ENCODE measurements at regions not wholly inside any gene's neighbourhood (a gene's known extent, or its start where the extent isn't known, plus 50 kb on each side); places are given as distances from the start of the nearest gene placed in this dataset.

- Histone ChIP-seq H2AFZ (ENCODE audit: insufficient read depth, low read length, poor library complexity) (no peak overlapping the region), H3K18ac (ENCODE audit: low read length) (no peak overlapping the region), H3K36me3 (ENCODE audit: control insufficient read depth in 1 of 2, insufficient read depth in 2 of 2, low read length in 2 of 2) (no peaks in the 10 kb centered on the region), H4K91ac (ENCODE audit: low read depth, low read length) (no peak overlapping the region), H3K14ac (ENCODE audit: low read length) (no peak overlapping the region), H2AK5ac (ENCODE audit: low read length) (no peak overlapping the region), H3K79me2 (ENCODE audit: control insufficient read depth, insufficient read depth, low read length, poor library complexity) (no peaks in the 10 kb centered on the region), H3K27me3 (ENCODE audit: insufficient read depth, low read length) (no peaks in the 10 kb centered on the region), H2BK12ac (ENCODE audit: low read length) (no peak overlapping the region), H3K9ac (ENCODE audit: low read length) (no peak overlapping the region), H4K8ac (ENCODE audit: low read depth, low read length) (no peak overlapping the region), H2BK120ac (ENCODE audit: insufficient read depth, low read length, poor library complexity) (no peak overlapping the region), H3K79me1 (ENCODE audit: low read length) (no peaks in the 10 kb centered on the region), H3K23ac (ENCODE audit: low read length) (no peak overlapping the region), H3K4me2 (ENCODE audit: low read length) (no peak overlapping the region), H3K27ac (ENCODE audit: low read depth, low read length) (no peak overlapping the region), H3K4me1 (ENCODE audit: control insufficient read depth in 1 of 2, insufficient read depth in 2 of 2, low read length in 2 of 2) (no peaks in the 10 kb centered on the region), H3K9me3 (ENCODE audit: insufficient read depth, low read depth, low read length) (no peaks in the 10 kb centered on the region), H3K4ac (ENCODE audit: low read depth, low read length) (no peak overlapping the region), H4K12ac (ENCODE audit: low read depth, low read length) (no peak overlapping the region), H2BK5ac (ENCODE audit: low read depth, low read length, poor library complexity) (no peak overlapping the region), H3K4me3 (ENCODE audit: low read depth, low read length) (no peak overlapping the region)
- DNase-seq = no peak
Measured at GRCh38 chr6:74074645-74075044, 378.6 kb downstream of the CD109 start.

DNA sequence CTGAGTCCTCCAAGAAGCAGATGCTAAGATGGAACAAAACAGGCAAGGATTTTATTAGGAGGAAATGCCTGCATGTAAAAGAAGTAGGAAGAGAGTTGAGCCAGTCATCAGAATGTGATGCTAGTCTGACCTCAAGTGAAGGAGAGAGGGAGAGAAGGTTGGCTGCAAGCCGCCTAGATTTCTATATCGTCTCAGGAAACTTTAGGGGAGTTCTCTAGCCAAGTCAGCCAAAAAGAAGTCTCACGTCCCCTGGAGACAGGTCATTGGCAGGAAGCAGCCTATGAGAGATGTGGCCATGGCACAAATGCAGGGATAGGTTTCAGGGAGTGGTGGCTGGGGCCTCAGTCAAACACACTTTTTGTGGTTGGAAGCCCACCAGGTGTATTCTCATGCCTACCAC, 378.0 kb downstream of the CD109 start:
- Histone ChIP-seq H3K4ac (ENCODE audit: low read depth, low read length) (no peak overlapping the region), H3K9ac (ENCODE audit: low read length) (no peak overlapping the region), H4K91ac (ENCODE audit: low read depth, low read length) (no peak overlapping the region), H3K4me3 (ENCODE audit: low read depth, low read length) (no peak overlapping the region), H3K4me1 (ENCODE audit: control insufficient read depth in 1 of 2, insufficient read depth in 2 of 2, low read length in 2 of 2) (no peaks in the 10 kb centered on the region), H4K12ac (ENCODE audit: low read depth, low read length) (no peak overlapping the region), H2BK120ac (ENCODE audit: insufficient read depth, low read length, poor library complexity) (no peak overlapping the region), H2BK5ac (ENCODE audit: low read depth, low read length, poor library complexity) (no peak overlapping the region), H3K79me2 (ENCODE audit: control insufficient read depth, insufficient read depth, low read length, poor library complexity) (no peaks in the 10 kb centered on the region), H3K18ac (ENCODE audit: low read length) (no peak overlapping the region), H3K23ac (ENCODE audit: low read length) (no peak overlapping the region), H3K27me3 (ENCODE audit: insufficient read depth, low read length) (no peaks in the 10 kb centered on the region), H4K8ac (ENCODE audit: low read depth, low read length) (no peak overlapping the region), H3K36me3 (ENCODE audit: control insufficient read depth in 1 of 2, insufficient read depth in 2 of 2, low read length in 2 of 2) (no peaks in the 10 kb centered on the region), H2BK12ac (ENCODE audit: low read length) (no peak overlapping the region), H3K14ac (ENCODE audit: low read length) (no peak overlapping the region), H3K4me2 (ENCODE audit: low read length) (no peak overlapping the region), H2AFZ (ENCODE audit: insufficient read depth, low read length, poor library complexity) (no peak overlapping the region), H3K27ac (ENCODE audit: low read depth, low read length) (no peak overlapping the region), H2AK5ac (ENCODE audit: low read length) (no peak overlapping the region), H3K9me3 (ENCODE audit: insufficient read depth, low read depth, low read length) (no peaks in the 10 kb centered on the region), H3K79me1 (ENCODE audit: low read length) (no peaks in the 10 kb centered on the region)
- DNase-seq = no peak
- no CpG with 5 or more reads among the region's 3 CpGs for WGBS (ENCODE audit: extremely low coverage, insufficient coverage, insufficient read length)

DNA sequence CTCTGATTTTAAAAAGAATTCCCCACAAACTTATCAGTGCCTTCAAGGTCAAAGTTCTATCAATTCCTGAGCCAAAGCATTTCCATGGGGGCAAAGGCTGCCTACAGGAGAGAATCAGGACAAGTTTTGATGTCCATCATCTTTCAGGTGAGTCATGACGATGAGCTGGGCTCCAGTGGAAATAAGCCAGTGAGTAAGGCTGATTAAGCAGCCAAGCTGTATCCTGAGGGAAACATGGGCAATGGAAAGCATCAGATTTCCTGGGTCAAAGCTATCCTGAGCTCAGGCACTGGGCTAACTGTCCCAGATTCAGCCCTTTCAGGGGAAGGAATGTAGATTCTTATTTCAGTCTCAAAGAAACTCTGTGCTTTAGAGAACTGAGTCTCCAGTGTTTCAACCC, 377.4 kb downstream of the CD109 start:
- H3K36me3 ChIP-seq (ENCODE audit: control insufficient read depth in 1 of 2, insufficient read depth in 2 of 2, low read length in 2 of 2) = no peaks in the 10 kb centered on the region
- no peaks in the 10 kb centered on the region for H3K79me2 ChIP-seq (ENCODE audit: control insufficient read depth, insufficient read depth, low read length, poor library complexity)
- no CpG with 5 or more reads among the region's 1 CpG for WGBS (ENCODE audit: extremely low coverage, insufficient coverage, insufficient read length)
- no peaks in the 10 kb centered on the region for H3K4me1 ChIP-seq (ENCODE audit: control insufficient read depth in 1 of 2, insufficient read depth in 2 of 2, low read length in 2 of 2)
- no peak overlapping the region for H3K23ac ChIP-seq (ENCODE audit: low read length)
- H3K27me3 ChIP-seq (ENCODE audit: insufficient read depth, low read length) = no peaks in the 10 kb centered on the region
- no peaks in the 10 kb centered on the region for H3K9me3 ChIP-seq (ENCODE audit: insufficient read depth, low read depth, low read length)
- H4K91ac ChIP-seq (ENCODE audit: low read depth, low read length) = no peak overlapping the region
- no peak overlapping the region for H3K4me2 ChIP-seq (ENCODE audit: low read length)
- no peak overlapping the region for H2AFZ ChIP-seq (ENCODE audit: insufficient read depth, low read length, poor library complexity)
- H3K4me3 ChIP-seq (ENCODE audit: low read depth, low read length) = no peak overlapping the region
- no peak overlapping the region for H3K9ac ChIP-seq (ENCODE audit: low read length)
- no peak overlapping the region for H2BK12ac ChIP-seq (ENCODE audit: low read length)
- no peak overlapping the region for H3K27ac ChIP-seq (ENCODE audit: low read depth, low read length)
- H2BK120ac ChIP-seq (ENCODE audit: insufficient read depth, low read length, poor library complexity) = no peak overlapping the region
- H4K12ac ChIP-seq (ENCODE audit: low read depth, low read length) = no peak overlapping the region
- H3K18ac ChIP-seq (ENCODE audit: low read length) = no peak overlapping the region
- H2AK5ac ChIP-seq (ENCODE audit: low read length) = no peak overlapping the region
- DNase-seq = no peak
- H3K79me1 ChIP-seq (ENCODE audit: low read length) = no peaks in the 10 kb centered on the region
- no peak overlapping the region for H4K8ac ChIP-seq (ENCODE audit: low read depth, low read length)
- H3K4ac ChIP-seq (ENCODE audit: low read depth, low read length) = no peak overlapping the region
- no peak overlapping the region for H2BK5ac ChIP-seq (ENCODE audit: low read depth, low read length, poor library complexity)
- no peak overlapping the region for H3K14ac ChIP-seq (ENCODE audit: low read length)

- Histone ChIP-seq H3K79me2 (ENCODE audit: control insufficient read depth, insufficient read depth, low read length, poor library complexity) (no peaks in the 10 kb centered on the region), H4K91ac (ENCODE audit: low read depth, low read length) (no peak overlapping the region), H3K27me3 (ENCODE audit: insufficient read depth, low read length) (no peaks in the 10 kb centered on the region), H3K27ac (ENCODE audit: low read depth, low read length) (no peak overlapping the region), H4K8ac (ENCODE audit: low read depth, low read length) (no peak overlapping the region), H3K79me1 (ENCODE audit: low read length) (no peaks in the 10 kb centered on the region), H2BK12ac (ENCODE audit: low read length) (no peak overlapping the region), H2BK120ac (ENCODE audit: insufficient read depth, low read length, poor library complexity) (no peak overlapping the region), H3K4me2 (ENCODE audit: low read length) (no peak overlapping the region), H3K14ac (ENCODE audit: low read length) (no peak overlapping the region), H2BK5ac (ENCODE audit: low read depth, low read length, poor library complexity) (no peak overlapping the region), H3K4me1 (ENCODE audit: control insufficient read depth in 1 of 2, insufficient read depth in 2 of 2, low read length in 2 of 2) (no peaks in the 10 kb centered on the region), H3K23ac (ENCODE audit: low read length) (no peak overlapping the region), H4K12ac (ENCODE audit: low read depth, low read length) (no peak overlapping the region), H3K4me3 (ENCODE audit: low read depth, low read length) (no peak overlapping the region), H3K18ac (ENCODE audit: low read length) (no peak overlapping the region), H2AK5ac (ENCODE audit: low read length) (no peak overlapping the region), H3K4ac (ENCODE audit: low read depth, low read length) (no peak overlapping the region), H3K9ac (ENCODE audit: low read length) (no peak overlapping the region), H2AFZ (ENCODE audit: insufficient read depth, low read length, poor library complexity) (no peak overlapping the region), H3K36me3 (ENCODE audit: control insufficient read depth in 1 of 2, insufficient read depth in 2 of 2, low read length in 2 of 2) (no peaks in the 10 kb centered on the region), H3K9me3 (ENCODE audit: insufficient read depth, low read depth, low read length) (no peaks in the 10 kb centered on the region)
- no peak for DNase-seq
Measured at GRCh38 chr6:74071214-74071613, 375.2 kb downstream of the CD109 start.

DNA sequence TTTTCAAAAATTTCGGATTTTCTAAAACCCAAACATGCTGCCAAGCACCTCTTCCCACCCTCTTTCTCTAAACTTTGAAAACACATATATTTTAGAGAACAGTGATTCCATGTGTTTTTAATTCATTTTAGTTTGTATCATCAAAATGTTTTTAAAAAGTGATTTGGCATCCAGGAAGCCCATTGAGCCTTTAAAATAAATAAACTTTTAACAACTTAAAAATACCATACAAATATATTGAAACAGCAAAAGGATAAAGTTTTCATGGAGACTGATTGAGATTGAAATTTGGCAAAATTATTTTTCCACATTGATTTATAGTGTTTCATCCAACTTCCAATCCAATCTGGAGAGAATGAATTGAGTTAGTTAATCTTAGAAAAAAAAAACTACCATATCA, 374.7 kb downstream of the CD109 start:
- Histone ChIP-seq H4K8ac (ENCODE audit: low read depth, low read length) (no peak overlapping the region), H3K79me1 (ENCODE audit: low read length) (no peaks in the 10 kb centered on the region), H2BK5ac (ENCODE audit: low read depth, low read length, poor library complexity) (no peak overlapping the region), H2BK120ac (ENCODE audit: insufficient read depth, low read length, poor library complexity) (no peak overlapping the region), H3K4ac (ENCODE audit: low read depth, low read length) (no peak overlapping the region), H3K4me3 (ENCODE audit: low read depth, low read length) (no peak overlapping the region), H4K12ac (ENCODE audit: low read depth, low read length) (no peak overlapping the region), H3K27ac (ENCODE audit: low read depth, low read length) (no peak overlapping the region), H4K91ac (ENCODE audit: low read depth, low read length) (no peak overlapping the region), H2BK12ac (ENCODE audit: low read length) (no peak overlapping the region), H3K23ac (ENCODE audit: low read length) (no peak overlapping the region), H3K18ac (ENCODE audit: low read length) (no peak overlapping the region), H3K79me2 (ENCODE audit: control insufficient read depth, insufficient read depth, low read length, poor library complexity) (no peaks in the 10 kb centered on the region), H3K27me3 (ENCODE audit: insufficient read depth, low read length) (no peaks in the 10 kb centered on the region), H3K9me3 (ENCODE audit: insufficient read depth, low read depth, low read length) (no peaks in the 10 kb centered on the region), H3K4me2 (ENCODE audit: low read length) (no peak overlapping the region), H3K4me1 (ENCODE audit: control insufficient read depth in 1 of 2, insufficient read depth in 2 of 2, low read length in 2 of 2) (no peaks in the 10 kb centered on the region), H2AK5ac (ENCODE audit: low read length) (no peak overlapping the region), H3K9ac (ENCODE audit: low read length) (no peak overlapping the region), H3K14ac (ENCODE audit: low read length) (no peak overlapping the region), H2AFZ (ENCODE audit: insufficient read depth, low read length, poor library complexity) (no peak overlapping the region), H3K36me3 (ENCODE audit: control insufficient read depth in 1 of 2, insufficient read depth in 2 of 2, low read length in 2 of 2) (no peaks in the 10 kb centered on the region)
- DNase-seq = no peak
- no CpG with 5 or more reads among the region's 1 CpG for WGBS (ENCODE audit: extremely low coverage, insufficient coverage, insufficient read length)
